ENCODE measurements at regions not wholly inside any gene's neighbourhood (a gene's known extent, or its start where the extent isn't known, plus 50 kb on each side); places are given as distances from the start of the nearest gene placed in this dataset.

- no peak for TF ChIP-seq POLR2A (IDR thresholded peaks at IDR 0.05)
- no peak for TF ChIP-seq CTCF (IDR thresholded peaks at IDR 0.05)
- Histone ChIP-seq H3K36me3 (no peaks in the 10 kb centered on the region), H3K4me3 (no peak overlapping the region), H3K9me3 (no peaks in the 10 kb centered on the region), H3K27me3 (no peaks in the 10 kb centered on the region), H3K4me1 (no peaks in the 10 kb centered on the region), H3K27ac (no peak overlapping the region)
- intact Hi-C loops (cut with DNase I), result no loop called here
- DNase-seq, result no peak
- 47% methylated on average over 2 of the region's 2 CpGs for WGBS (ENCODE audit: insufficient coverage, low coverage, low lambda C conversion rate, missing lambda C conversion rate)
- no peak for ATAC-seq
Observed at GRCh38 chrX:130497531-130497930, 95.7 kb downstream of the RBMX2 start.

- DNase-seq, result no peak
- TF ChIP-seq POLR2A (IDR thresholded peaks at IDR 0.05) (no peak), CTCF (IDR thresholded peaks at IDR 0.05) (no peak)
Observed at GRCh38 chrX:130498653-130499274, 97.0 kb downstream of the RBMX2 start.

GRCh38 chrX:130502016-130502570 is 100.3 kb downstream of the RBMX2 start:
- DNase-seq, result no peak
- TF ChIP-seq CTCF (IDR thresholded peaks at IDR 0.05) (no peak), POLR2A (IDR thresholded peaks at IDR 0.05) (no peak)
- H3K27me3 ChIP-seq, result no peaks in the 10 kb centered on the region
- H3K9me3 ChIP-seq, result no peaks in the 10 kb centered on the region
- WGBS (ENCODE audit: insufficient coverage, low coverage, low lambda C conversion rate, missing lambda C conversion rate), result 35% methylated on average over 3 of the region's 3 CpGs
- no peak overlapping the region for H3K27ac ChIP-seq
- ATAC-seq, result no peak
- intact Hi-C loops (cut with DNase I), result no loop called here
- no peak overlapping the region for H3K4me3 ChIP-seq
- no peaks in the 10 kb centered on the region for H3K4me1 ChIP-seq
- no peaks in the 10 kb centered on the region for H3K36me3 ChIP-seq

More at GRCh38 chrX:130498653-130499274, 97.0 kb downstream of the RBMX2 start:
- ATAC-seq, result no peak
- Histone ChIP-seq H3K4me1 (no peaks in the 10 kb centered on the region), H3K9me3 (no peaks in the 10 kb centered on the region), H3K36me3 (no peaks in the 10 kb centered on the region), H3K27ac (no peak overlapping the region), H3K4me3 (no peak overlapping the region), H3K27me3 (no peaks in the 10 kb centered on the region)
- intact Hi-C loops (cut with DNase I), result no loop called here
- 38% methylated on average over 1 of the region's 1 CpG for whole genome bisulfite sequencing (ENCODE audit: insufficient coverage, low coverage, low lambda C conversion rate, missing lambda C conversion rate)

GRCh38 chrX:130504019-130504418 is 102.2 kb downstream of the RBMX2 start:
- Histone ChIP-seq H3K27me3 (peaks cover 0 to 6% of the 10 kb centered on the region in 2 donors), H3K9me3 (no peaks in the 10 kb centered on the region), H3K4me1 (no peaks in the 10 kb centered on the region), H3K36me3 (no peaks in the 10 kb centered on the region), H3K4me3 (no peak overlapping the region), H3K27ac (no peak overlapping the region)
- intact Hi-C loops (cut with DNase I), result no loop called here
- 67% methylated on average over 2 of the region's 2 CpGs for WGBS (ENCODE audit: insufficient coverage, low coverage, low lambda C conversion rate, missing lambda C conversion rate)
- no peak for TF ChIP-seq CTCF (IDR thresholded peaks at IDR 0.05)
- no peak for TF ChIP-seq POLR2A (IDR thresholded peaks at IDR 0.05)
- ATAC-seq (no peak), DNase-seq (no peak)

Data from right lobe of liver (tissue), 6 donors.